ENCODE measurements at regions not wholly inside any gene's neighbourhood (a gene's known extent, or its start where the extent isn't known, plus 50 kb on each side); places are given as distances from the start of the nearest gene placed in this dataset.
A peak's percentile ranks its signal among the peaks of the same experiment; 100 is the strongest.

GRCh38 chr20:39913274-39913673 is 775.8 kb downstream of the MAFB start:
- DNase-seq (ENCODE audit: low read depth in 2 of 2) = no peak

- DNase-seq (ENCODE audit: low read depth in 2 of 2) = no peak
Measured at GRCh38 chr20:39911497-39911896, 777.5 kb downstream of the MAFB start.

GRCh38 chr20:39910536-39910935 is 778.5 kb downstream of the MAFB start:
- DNase-seq (ENCODE audit: low read depth in 2 of 2) = no peak

- DNase-seq (ENCODE audit: low read depth in 2 of 2) = no peak
Measured at GRCh38 chr20:39909447-39909846, 779.6 kb downstream of the MAFB start.

- DNase-seq (ENCODE audit: low read depth in 2 of 2) = no peak
Measured at GRCh38 chr20:39904476-39905112, 784.4 kb downstream of the MAFB start.

GRCh38 chr20:39903806-39904465 is 785.1 kb downstream of the MAFB start:
- DNase-seq (ENCODE audit: low read depth in 2 of 2) = no peak

GRCh38 chr20:39899881-39900280 is 789.2 kb downstream of the MAFB start:
- DNase-seq (ENCODE audit: low read depth in 2 of 2) = no peak

- no peak for DNase-seq (ENCODE audit: low read depth in 2 of 2)
Measured at GRCh38 chr20:39898467-39898852, 790.6 kb downstream of the MAFB start.

- DNase-seq (ENCODE audit: low read depth in 2 of 2) = no peak
Measured at GRCh38 chr20:39897781-39898466, 791.1 kb downstream of the MAFB start.

GRCh38 chr20:39897058-39897457 is 792.0 kb downstream of the MAFB start:
- DNase-seq (ENCODE audit: low read depth in 2 of 2) = peak; percentile 78

- no peak for DNase-seq (ENCODE audit: low read depth in 2 of 2)
Measured at GRCh38 chr20:39894067-39894466, 795.0 kb downstream of the MAFB start.

- peak; percentile 71 to 77 for DNase-seq (ENCODE audit: low read depth in 2 of 2)
Measured at GRCh38 chr20:39893003-39893685, 795.9 kb downstream of the MAFB start.

- no peak for DNase-seq (ENCODE audit: low read depth in 2 of 2)
Measured at GRCh38 chr20:39890697-39891096, 798.3 kb downstream of the MAFB start.

GRCh38 chr20:39888310-39888709 is 800.7 kb downstream of the MAFB start:
- no peak for DNase-seq (ENCODE audit: low read depth in 2 of 2)

- no peak for DNase-seq (ENCODE audit: low read depth in 2 of 2)
Measured at GRCh38 chr20:39886650-39887190, 802.3 kb downstream of the MAFB start.

GRCh38 chr20:39885975-39886649 is 802.9 kb downstream of the MAFB start:
- DNase-seq (ENCODE audit: low read depth in 2 of 2) = peak; percentile 74 to 81

- no peak for DNase-seq (ENCODE audit: low read depth in 2 of 2)
Measured at GRCh38 chr20:39882806-39883205, 806.2 kb downstream of the MAFB start.

GRCh38 chr20:39880890-39881289 is 808.1 kb downstream of the MAFB start:
- DNase-seq (ENCODE audit: low read depth in 2 of 2) = no peak

GRCh38 chr20:39879296-39879695 is 809.7 kb downstream of the MAFB start:
- DNase-seq (ENCODE audit: low read depth in 2 of 2) = no peak

GRCh38 chr20:39878809-39879208 is 810.2 kb downstream of the MAFB start:
- DNase-seq (ENCODE audit: low read depth in 2 of 2) = no peak

- DNase-seq (ENCODE audit: low read depth in 2 of 2) = no peak
Measured at GRCh38 chr20:39878320-39878719, 810.7 kb downstream of the MAFB start.

- DNase-seq (ENCODE audit: low read depth in 2 of 2) = no peak
Measured at GRCh38 chr20:39877788-39878187, 811.2 kb downstream of the MAFB start.

Measured in fibroblast of skin of left quadriceps (primary cell).